ENCODE measurements at regions not wholly inside any gene's neighbourhood (a gene's known extent, or its start where the extent isn't known, plus 50 kb on each side); places are given as distances from the start of the nearest gene placed in this dataset.

- no peak for TF ChIP-seq CTCF (conservative IDR thresholded peaks at IDR 0.05)
- no peak for TF ChIP-seq ZFX (IDR thresholded peaks at IDR 0.05)
- no peak overlapping the region for H3K27ac ChIP-seq
These were observed 132.4 kb downstream of the RPL22L1 start for GRCh38 chr3:170737498-170738162.

- H3K27ac ChIP-seq, result no peak overlapping the region
- TF ChIP-seq CTCF (conservative IDR thresholded peaks at IDR 0.05) (no peak; the same call in 1 of the 2 replicates), ZFX (IDR thresholded peaks at IDR 0.05) (no peak)
These were observed 134.2 kb downstream of the RPL22L1 start for GRCh38 chr3:170735821-170736220.

GRCh38 chr3:170734735-170735065, 135.3 kb downstream of the RPL22L1 start:
- no peak overlapping the region for H3K27ac ChIP-seq
- TF ChIP-seq CTCF (conservative IDR thresholded peaks at IDR 0.05) (no peak; the same call in none of the 2 replicates), ZFX (IDR thresholded peaks at IDR 0.05) (no peak)

GRCh38 chr3:170734043-170734734, 135.8 kb downstream of the RPL22L1 start:
- TF ChIP-seq CTCF (conservative IDR thresholded peaks at IDR 0.05) (peak; percentile 14; the same call in 1 of the 2 replicates), ZFX (IDR thresholded peaks at IDR 0.05) (no peak)
- no peak overlapping the region for H3K27ac ChIP-seq

GRCh38 chr3:170732660-170733245, 137.2 kb downstream of the RPL22L1 start:
- TF ChIP-seq ZFX (IDR thresholded peaks at IDR 0.05), result no peak
- no peak for TF ChIP-seq CTCF (conservative IDR thresholded peaks at IDR 0.05)
- no peak overlapping the region for H3K27ac ChIP-seq

- TF ChIP-seq ZFX (IDR thresholded peaks at IDR 0.05), result no peak
- no peak for TF ChIP-seq CTCF (conservative IDR thresholded peaks at IDR 0.05)
- H3K27ac ChIP-seq, result no peak overlapping the region
These were observed 138.7 kb downstream of the RPL22L1 start for GRCh38 chr3:170731281-170731680.
